HG02763 (cell line): ENCODE measurements at regions not wholly inside any gene's neighbourhood (a gene's known extent, or its start where the extent isn't known, plus 50 kb on each side); places are given as distances from the start of the nearest gene placed in this dataset.

Experiments used
- ATAC-seq: cut with Tn5 transposase; IDR thresholded peaks from one replicate; pipeline ENCODE4 v1.9.1; 2021; ENCODE audit warnings: mild to moderate bottlenecking, moderate library complexity; ENCODE audit not compliant: unreplicated experiment

GRCh38 chr10:128604025-128604424 lies 477.8 kb upstream of the MKI67 start:
- no peak for ATAC-seq

GRCh38 chr10:128605180-128605579 lies 479.0 kb upstream of the MKI67 start:
- no peak for ATAC-seq

- no peak for ATAC-seq
Observed at GRCh38 chr10:128606055-128606454, 479.8 kb upstream of the MKI67 start.

- no peak for ATAC-seq
Observed at GRCh38 chr10:128608791-128609190, 482.6 kb upstream of the MKI67 start.

GRCh38 chr10:128609460-128609859 lies 483.2 kb upstream of the MKI67 start:
- ATAC-seq: no peak

GRCh38 chr10:128610113-128610512 lies 483.9 kb upstream of the MKI67 start:
- no peak for ATAC-seq

GRCh38 chr10:128612195-128612594 lies 486.0 kb upstream of the MKI67 start:
- ATAC-seq: no peak

- no peak for ATAC-seq
Observed at GRCh38 chr10:128612631-128613030, 486.4 kb upstream of the MKI67 start.

GRCh38 chr10:128614016-128614605 lies 487.9 kb upstream of the MKI67 start:
- no peak for ATAC-seq

- no peak for ATAC-seq
Observed at GRCh38 chr10:128614802-128615553, 488.8 kb upstream of the MKI67 start.

GRCh38 chr10:128617532-128617931 lies 491.3 kb upstream of the MKI67 start:
- ATAC-seq: no peak

- ATAC-seq: no peak
Observed at GRCh38 chr10:128622706-128623105, 496.5 kb upstream of the MKI67 start.

- ATAC-seq: no peak
Observed at GRCh38 chr10:128623776-128624175, 497.6 kb upstream of the MKI67 start.

- ATAC-seq: no peak
Observed at GRCh38 chr10:128624656-128625530, 498.7 kb upstream of the MKI67 start.

- ATAC-seq: no peak
Observed at GRCh38 chr10:128625926-128626325, 499.7 kb upstream of the MKI67 start.

- ATAC-seq: no peak
Observed at GRCh38 chr10:128626397-128627000, 500.3 kb upstream of the MKI67 start.

- no peak for ATAC-seq
Observed at GRCh38 chr10:128627811-128628210, 501.6 kb upstream of the MKI67 start.

GRCh38 chr10:128628252-128628651 lies 502.0 kb upstream of the MKI67 start:
- ATAC-seq: no peak

GRCh38 chr10:128629111-128630096 lies 503.2 kb upstream of the MKI67 start:
- no peak for ATAC-seq

- no peak for ATAC-seq
Observed at GRCh38 chr10:128630787-128631252, 504.6 kb upstream of the MKI67 start.
